ENCODE measurements at regions not wholly inside any gene's neighbourhood (a gene's known extent, or its start where the extent isn't known, plus 50 kb on each side); places are given as distances from the start of the nearest gene placed in this dataset.

DNA sequence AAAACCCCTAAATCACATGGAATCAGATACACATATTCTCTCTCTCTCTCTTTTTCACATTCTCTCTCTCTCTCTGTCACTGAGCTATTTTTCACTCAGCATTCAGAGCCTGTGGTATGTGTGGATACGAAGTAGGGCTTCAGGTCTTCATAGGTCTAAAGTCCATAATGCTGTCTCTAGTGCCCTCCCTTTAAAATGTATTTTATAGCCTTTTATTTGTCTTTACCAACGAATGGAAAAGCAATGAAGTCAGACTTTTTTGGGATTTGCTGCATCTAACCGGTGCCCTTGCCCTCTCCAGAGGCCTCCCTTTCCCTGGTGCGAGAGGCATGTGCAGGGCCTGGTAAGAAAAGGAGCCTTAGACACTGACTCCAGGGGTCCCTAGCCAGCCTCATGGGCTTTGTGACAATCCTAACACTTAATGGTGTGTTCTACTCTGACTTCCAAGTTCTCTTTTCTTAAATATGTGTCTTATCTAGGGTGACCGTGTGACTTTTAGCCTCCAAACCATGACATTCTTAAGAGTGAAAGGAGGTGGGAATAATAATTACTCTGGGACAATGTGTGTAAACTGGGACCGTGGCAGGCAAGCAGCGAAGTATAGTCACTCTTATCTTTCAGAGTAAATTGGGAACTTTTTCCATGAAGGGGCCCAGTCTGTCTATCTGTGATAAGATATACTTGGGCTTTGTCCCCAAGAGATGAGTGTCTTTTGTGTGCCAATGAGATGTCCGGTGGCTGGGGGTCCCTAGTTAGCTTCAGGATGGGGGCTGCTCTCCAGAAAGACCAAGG is 101.1 kb downstream of the B3GNT2 start:
- H3K4me1 Mint-ChIP-seq (ENCODE audit: low read depth, unreplicated experiment) = peaks cover 29% of the 10 kb centered on the region
- BruUV-seq (replicated peaks) = no TSS peak
- no peak for DNase-seq
- H3K36me3 ChIP-seq (ENCODE audit: control insufficient read depth, insufficient read depth, low read length) = no peaks in the 10 kb centered on the region
- H3K27me3 ChIP-seq (replicated peaks; ENCODE audit: control insufficient read depth, insufficient read depth, low read length) = no peaks in the 10 kb centered on the region
- peaks cover 34% of the 10 kb centered on the region for H3K4me1 ChIP-seq
- peak overlapping the region; percentile 47 for H3K27ac Mint-ChIP-seq (ENCODE audit: unreplicated experiment)
- POLR2A ChIA-PET = no interaction called here
- no peaks in the 10 kb centered on the region for H3K27me3 Mint-ChIP-seq (ENCODE audit: insufficient read depth, unreplicated experiment)
- no peak overlapping the region for H3K4me3 ChIP-seq (ENCODE audit: low read depth, low read length)
- H3K4me3 Mint-ChIP-seq (ENCODE audit: unreplicated experiment) = peak overlapping the region; percentile 8
- H3K36me3 Mint-ChIP-seq (ENCODE audit: insufficient read depth, unreplicated experiment) = no peaks in the 10 kb centered on the region
- no peaks in the 10 kb centered on the region for H3K9me3 Mint-ChIP-seq (ENCODE audit: unreplicated experiment)
- no peaks in the 10 kb centered on the region for H3K9me3 ChIP-seq
- CTCF ChIA-PET = interaction anchor here (0.6 kb wide), 1 partner anchor 14 kb away, joined by 3 read pairs; no protein-coding TSS in a partner anchor
- intact Hi-C loops (cut with micrococcal nuclease; ENCODE audit: unreplicated experiment) = loop anchor here (2.0 kb wide), 1 partner anchor 114 kb away; no protein-coding TSS in a partner anchor
- TF ChIP-seq, protein P1, sequence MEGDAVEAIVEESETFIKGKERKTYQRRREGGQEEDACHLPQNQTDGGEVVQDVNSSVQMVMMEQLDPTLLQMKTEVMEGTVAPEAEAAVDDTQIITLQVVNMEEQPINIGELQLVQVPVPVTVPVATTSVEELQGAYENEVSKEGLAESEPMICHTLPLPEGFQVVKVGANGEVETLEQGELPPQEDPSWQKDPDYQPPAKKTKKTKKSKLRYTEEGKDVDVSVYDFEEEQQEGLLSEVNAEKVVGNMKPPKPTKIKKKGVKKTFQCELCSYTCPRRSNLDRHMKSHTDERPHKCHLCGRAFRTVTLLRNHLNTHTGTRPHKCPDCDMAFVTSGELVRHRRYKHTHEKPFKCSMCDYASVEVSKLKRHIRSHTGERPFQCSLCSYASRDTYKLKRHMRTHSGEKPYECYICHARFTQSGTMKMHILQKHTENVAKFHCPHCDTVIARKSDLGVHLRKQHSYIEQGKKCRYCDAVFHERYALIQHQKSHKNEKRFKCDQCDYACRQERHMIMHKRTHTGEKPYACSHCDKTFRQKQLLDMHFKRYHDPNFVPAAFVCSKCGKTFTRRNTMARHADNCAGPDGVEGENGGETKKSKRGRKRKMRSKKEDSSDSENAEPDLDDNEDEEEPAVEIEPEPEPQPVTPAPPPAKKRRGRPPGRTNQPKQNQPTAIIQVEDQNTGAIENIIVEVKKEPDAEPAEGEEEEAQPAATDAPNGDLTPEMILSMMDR (IDR thresholded peaks at IDR 0.05; ENCODE audit: insufficient read depth in 1 of 2, low read depth in 1 of 2, low read length in 1 of 2, severe bottlenecking in 1 of 2, unreplicated experiment in 1 of 2) = no peak

DNA sequence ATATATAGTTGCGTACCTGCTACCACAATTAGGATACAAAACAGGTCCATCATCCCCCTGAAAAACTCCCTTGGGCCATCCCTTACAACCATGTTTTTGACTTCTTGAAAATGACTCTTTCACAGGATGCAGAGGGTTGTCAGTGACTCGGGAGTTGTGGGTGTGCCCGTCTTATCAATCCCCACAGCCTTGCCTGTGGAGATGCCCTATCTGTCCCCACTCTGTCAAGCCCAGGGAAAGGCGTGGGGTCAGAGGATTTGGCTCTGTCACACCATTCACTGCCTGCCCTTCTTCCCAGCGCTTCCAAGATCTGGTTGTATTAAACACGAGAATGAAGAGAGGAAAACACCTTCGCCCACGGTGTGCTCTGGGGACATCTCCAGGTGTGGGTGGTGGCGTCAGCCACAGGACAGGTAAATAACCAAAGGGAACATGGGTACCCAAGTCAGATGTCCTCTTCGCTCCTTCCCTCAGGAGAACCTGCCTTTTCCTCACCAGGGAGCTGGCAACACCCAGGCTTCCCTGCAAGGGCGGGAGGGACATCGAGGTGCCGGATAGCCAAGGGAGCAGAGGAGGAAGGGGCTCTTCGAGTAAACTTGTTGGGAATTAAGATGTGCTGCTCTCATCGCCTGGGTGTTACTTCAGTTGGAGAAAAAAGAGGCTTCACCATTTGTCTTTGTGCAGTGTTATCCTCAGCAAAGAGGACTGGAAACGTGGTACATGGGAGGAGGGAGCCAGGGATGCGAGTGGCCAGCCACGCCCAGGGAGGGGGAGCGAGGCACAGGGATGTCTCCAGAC is 100.3 kb downstream of the B3GNT2 start:
- Mint-ChIP-seq H3K9me3 (ENCODE audit: unreplicated experiment) (no peaks in the 10 kb centered on the region), H3K36me3 (ENCODE audit: insufficient read depth, unreplicated experiment) (no peaks in the 10 kb centered on the region), H3K4me3 (ENCODE audit: unreplicated experiment) (no peak overlapping the region), H3K4me1 (ENCODE audit: low read depth, unreplicated experiment) (peaks cover 29% of the 10 kb centered on the region), H3K27me3 (ENCODE audit: insufficient read depth, unreplicated experiment) (no peaks in the 10 kb centered on the region), H3K27ac (ENCODE audit: unreplicated experiment) (peak overlapping the region; percentile 47)
- DNase-seq = no peak
- H3K9me3 ChIP-seq = no peaks in the 10 kb centered on the region
- no peak overlapping the region for H3K4me3 ChIP-seq (ENCODE audit: low read depth, low read length)
- no TSS peak for BruUV-seq (replicated peaks)
- TF ChIP-seq, protein P1 (IDR thresholded peaks at IDR 0.05; ENCODE audit: insufficient read depth in 1 of 2, low read depth in 1 of 2, low read length in 1 of 2, severe bottlenecking in 1 of 2, unreplicated experiment in 1 of 2) = no peak
- peaks cover 34% of the 10 kb centered on the region for H3K4me1 ChIP-seq
- ChIA-PET POLR2A (no interaction called here), CTCF (interaction anchor here (0.6 kb wide), 1 partner anchor 15 kb away, joined by 3 read pairs; no protein-coding TSS in a partner anchor)
- intact Hi-C loops (cut with micrococcal nuclease; ENCODE audit: unreplicated experiment) = loop anchor here (2.0 kb wide), 1 partner anchor 115 kb away; no protein-coding TSS in a partner anchor
- no peaks in the 10 kb centered on the region for H3K27me3 ChIP-seq (replicated peaks; ENCODE audit: control insufficient read depth, insufficient read depth, low read length)
- H3K36me3 ChIP-seq (ENCODE audit: control insufficient read depth, insufficient read depth, low read length) = no peaks in the 10 kb centered on the region

DNA sequence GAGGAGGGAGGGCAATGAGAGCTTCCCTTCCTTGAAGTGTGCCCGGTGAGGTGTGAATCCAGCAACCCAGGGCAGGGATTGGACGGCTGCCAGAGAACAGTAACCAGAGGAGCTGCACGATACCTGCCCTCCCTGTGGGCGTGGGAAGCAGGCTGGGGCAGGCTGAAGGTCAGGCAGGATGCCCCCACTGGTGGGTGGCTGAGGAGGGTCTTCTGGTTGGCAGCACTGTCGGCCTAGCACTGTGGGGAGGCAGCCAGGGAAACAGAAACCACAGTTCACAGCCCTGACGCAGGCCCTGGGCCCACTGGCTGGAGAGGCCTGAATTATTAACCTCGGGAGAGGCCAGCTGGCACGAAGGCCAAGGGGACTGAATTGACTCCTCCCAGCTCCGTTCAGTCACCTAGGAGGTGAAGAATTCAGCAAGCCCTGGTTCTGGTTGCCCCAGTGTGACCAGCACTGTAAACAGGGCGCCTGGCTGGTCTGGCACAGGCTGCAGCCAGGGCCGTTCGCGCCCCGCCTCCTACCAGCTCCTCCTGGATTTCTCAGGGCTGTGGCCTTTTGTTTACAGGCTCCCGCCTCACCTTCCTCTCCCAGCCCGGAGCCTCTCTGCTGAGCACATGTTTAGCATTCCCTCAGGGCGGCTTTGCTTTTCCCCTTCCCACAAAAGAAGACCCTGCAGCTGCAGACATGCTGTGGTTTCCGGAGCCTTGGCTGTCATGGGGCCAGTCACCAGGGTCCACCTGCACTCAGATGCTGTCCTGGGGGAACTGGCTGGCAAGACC is 97.8 kb downstream of the B3GNT2 start:
- no peak overlapping the region for H3K4me3 ChIP-seq (ENCODE audit: low read depth, low read length)
- H3K4me1 Mint-ChIP-seq (ENCODE audit: low read depth, unreplicated experiment) = peaks cover 29% of the 10 kb centered on the region
- no peak overlapping the region for H3K4me3 Mint-ChIP-seq (ENCODE audit: unreplicated experiment)
- CTCF ChIA-PET = interaction anchor here (0.6 kb wide), 1 partner anchor 1743 kb away, joined by 3 read pairs; no protein-coding TSS in a partner anchor
- no TSS peak for BruUV-seq (replicated peaks)
- no peaks in the 10 kb centered on the region for H3K9me3 ChIP-seq
- POLR2A ChIA-PET = no interaction called here
- intact Hi-C loops (cut with micrococcal nuclease; ENCODE audit: unreplicated experiment) = no loop called here
- H3K27me3 Mint-ChIP-seq (ENCODE audit: insufficient read depth, unreplicated experiment) = no peaks in the 10 kb centered on the region
- H3K27ac Mint-ChIP-seq (ENCODE audit: unreplicated experiment) = peak overlapping the region; percentile 78
- no peaks in the 10 kb centered on the region for H3K36me3 Mint-ChIP-seq (ENCODE audit: insufficient read depth, unreplicated experiment)
- no peaks in the 10 kb centered on the region for H3K9me3 Mint-ChIP-seq (ENCODE audit: unreplicated experiment)
- DNase-seq = peak; percentile 51 to 67
- H3K4me1 ChIP-seq = peaks cover 34% of the 10 kb centered on the region
- H3K27me3 ChIP-seq (replicated peaks; ENCODE audit: control insufficient read depth, insufficient read depth, low read length) = no peaks in the 10 kb centered on the region
- TF ChIP-seq, protein P1 (IDR thresholded peaks at IDR 0.05; ENCODE audit: insufficient read depth in 1 of 2, low read depth in 1 of 2, low read length in 1 of 2, severe bottlenecking in 1 of 2, unreplicated experiment in 1 of 2) = no peak
- H3K36me3 ChIP-seq (ENCODE audit: control insufficient read depth, insufficient read depth, low read length) = no peaks in the 10 kb centered on the region
